ENCODE measurements at regions not wholly inside any gene's neighbourhood (a gene's known extent, or its start where the extent isn't known, plus 50 kb on each side); places are given as distances from the start of the nearest gene placed in this dataset.

GRCh38 chr13:66033924-66034323 lies 1196.2 kb downstream of the PCDH9 start:
- Histone ChIP-seq H3K36me3 (no peaks in the 10 kb centered on the region), H3K27me3 (no peaks in the 10 kb centered on the region), H3K4me1 (ENCODE audit: low read depth) (no peaks in the 10 kb centered on the region), H3K9me3 (ENCODE audit: low read depth) (no peaks in the 10 kb centered on the region), H3K4me3 (no peak overlapping the region), H3K27ac (no peak overlapping the region)
- no peak for TF ChIP-seq CTCF (IDR thresholded peaks at IDR 0.05; ENCODE audit: low read depth, low read length)
- no peak for DNase-seq (ENCODE audit: low read depth in 1 of 2, low spot score in 1 of 2)

- Histone ChIP-seq H3K27me3 (no peaks in the 10 kb centered on the region), H3K27ac (no peak overlapping the region), H3K36me3 (no peaks in the 10 kb centered on the region), H3K9me3 (ENCODE audit: low read depth) (no peaks in the 10 kb centered on the region), H3K4me1 (ENCODE audit: low read depth) (no peaks in the 10 kb centered on the region), H3K4me3 (no peak overlapping the region)
- TF ChIP-seq CTCF (IDR thresholded peaks at IDR 0.05; ENCODE audit: low read depth, low read length) = no peak
- DNase-seq (ENCODE audit: low read depth in 1 of 2, low spot score in 1 of 2) = no peak
These were observed 1208.3 kb downstream of the PCDH9 start for GRCh38 chr13:66021846-66022245.

GRCh38 chr13:66014771-66015170 lies 1215.4 kb downstream of the PCDH9 start:
- Histone ChIP-seq H3K9me3 (ENCODE audit: low read depth) (no peaks in the 10 kb centered on the region), H3K4me1 (ENCODE audit: low read depth) (no peaks in the 10 kb centered on the region), H3K36me3 (no peaks in the 10 kb centered on the region), H3K27ac (no peak overlapping the region), H3K4me3 (no peak overlapping the region), H3K27me3 (no peaks in the 10 kb centered on the region)
- DNase-seq (ENCODE audit: low read depth in 1 of 2, low spot score in 1 of 2) = no peak
- no peak for TF ChIP-seq CTCF (IDR thresholded peaks at IDR 0.05; ENCODE audit: low read depth, low read length)

GRCh38 chr13:66009241-66009640 lies 1220.9 kb downstream of the PCDH9 start:
- Histone ChIP-seq H3K36me3 (no peaks in the 10 kb centered on the region), H3K9me3 (ENCODE audit: low read depth) (no peaks in the 10 kb centered on the region), H3K4me3 (no peak overlapping the region), H3K4me1 (ENCODE audit: low read depth) (no peaks in the 10 kb centered on the region), H3K27ac (no peak overlapping the region), H3K27me3 (no peaks in the 10 kb centered on the region)
- no peak for DNase-seq (ENCODE audit: low read depth in 1 of 2, low spot score in 1 of 2)
- no peak for TF ChIP-seq CTCF (IDR thresholded peaks at IDR 0.05; ENCODE audit: low read depth, low read length)

GRCh38 chr13:66003558-66003957 lies 1226.6 kb downstream of the PCDH9 start:
- Histone ChIP-seq H3K4me1 (ENCODE audit: low read depth) (no peaks in the 10 kb centered on the region), H3K27me3 (no peaks in the 10 kb centered on the region), H3K27ac (no peak overlapping the region), H3K9me3 (ENCODE audit: low read depth) (no peaks in the 10 kb centered on the region), H3K4me3 (no peak overlapping the region), H3K36me3 (no peaks in the 10 kb centered on the region)
- no peak for DNase-seq (ENCODE audit: low read depth in 1 of 2, low spot score in 1 of 2)
- TF ChIP-seq CTCF (IDR thresholded peaks at IDR 0.05; ENCODE audit: low read depth, low read length) = no peak

GRCh38 chr13:66001140-66001539 lies 1229.0 kb downstream of the PCDH9 start:
- no peak for TF ChIP-seq CTCF (IDR thresholded peaks at IDR 0.05; ENCODE audit: low read depth, low read length)
- DNase-seq (ENCODE audit: low read depth in 1 of 2, low spot score in 1 of 2) = no peak
- Histone ChIP-seq H3K27me3 (no peaks in the 10 kb centered on the region), H3K4me1 (ENCODE audit: low read depth) (no peaks in the 10 kb centered on the region), H3K4me3 (no peak overlapping the region), H3K9me3 (ENCODE audit: low read depth) (no peaks in the 10 kb centered on the region), H3K36me3 (no peaks in the 10 kb centered on the region), H3K27ac (no peak overlapping the region)
